Thyroid gland (tissue), 4 donors: ENCODE measurements at regions not wholly inside any gene's neighbourhood (a gene's known extent, or its start where the extent isn't known, plus 50 kb on each side); places are given as distances from the start of the nearest gene placed in this dataset.

ENCODE experiments used
- DNase-seq, 2 donors: peaks; one replicate each; pipeline ENCODE4 v3.0.0-alpha.2; 2019
- H3K27ac ChIP-seq, 3 donors: fragments of 200-600 bp; sonication (generic); 1 replicate in 2 of 3; 2 replicates in 1 of 3; pipeline ENCODE4 v1.5.1; 2016 to 2019; ENCODE audit warnings: mild to moderate bottlenecking in 1 of 3, moderate library complexity in 1 of 3
- H3K27me3 ChIP-seq: fragments of 200-600 bp; sonication (generic); one replicate; pipeline ENCODE4 v1.5.1; 2019
- H3K36me3 ChIP-seq, 2 donors: fragments of 200-600 bp; sonication (generic); one replicate each; pipeline ENCODE4 v1.5.1; 2016 to 2019
- H3K4me1 ChIP-seq, 2 donors: fragments of 200-600 bp; sonication (generic); one replicate each; pipeline ENCODE4 v1.5.1; 2017 to 2019
- H3K4me3 ChIP-seq, 3 donors: fragments of 200-600 bp; sonication (generic); replicated peaks in 1 of 3; 1 replicate in 2 of 3; 2 replicates in 1 of 3; pipeline ENCODE4 v1.5.1; 2016; ENCODE audit warnings: mild to moderate bottlenecking in 1 of 3
- H3K9me3 ChIP-seq: fragments of 200-600 bp; sonication (generic); one replicate; pipeline ENCODE4 v1.5.1; 2017
- POLR2A ChIP-seq, 2 donors: fragments of 450-650 bp; IDR thresholded peaks; one replicate each; pipeline ENCODE4 v1.6.1; 2017; ENCODE audit warnings: antibody characterized with exemption in 2 of 2, mild to moderate bottlenecking in 2 of 2, moderate library complexity in 1 of 2
- WGBS, 2 donors: methylation state at CpG; one replicate each; pipeline ENCODE4 v1.1.5; 2017; 5-methylcytosine and 5-hydroxymethylcytosine counted together
- intact Hi-C: fragments of 100-400 bp; cut with DNase I; formaldehyde crosslinking; loops from one replicate; pipeline ENCODE4 v1.15.1; 2023
- TF ChIP-seq, protein P1 (sequence below), 6 experiments: fragments of 200-600 bp in 3 of 6; fragments of 450-650 bp in 3 of 6; sonication (generic) in 3 of 6; IDR thresholded peaks; one replicate each; pipeline ENCODE4 v1.5.1; 2016 to 2019; ENCODE audit warnings: antibody characterized with exemption in 6 of 6, mild to moderate bottlenecking in 2 of 6, inconsistent platforms in 1 of 6, moderate library complexity in 1 of 6

GRCh38 chr11:27244900-27245299, 118.1 kb downstream of the CCDC34 start:
- H3K27ac ChIP-seq, result no peak overlapping the region
- intact Hi-C loops, result no loop called here
- TF ChIP-seq, protein P1, sequence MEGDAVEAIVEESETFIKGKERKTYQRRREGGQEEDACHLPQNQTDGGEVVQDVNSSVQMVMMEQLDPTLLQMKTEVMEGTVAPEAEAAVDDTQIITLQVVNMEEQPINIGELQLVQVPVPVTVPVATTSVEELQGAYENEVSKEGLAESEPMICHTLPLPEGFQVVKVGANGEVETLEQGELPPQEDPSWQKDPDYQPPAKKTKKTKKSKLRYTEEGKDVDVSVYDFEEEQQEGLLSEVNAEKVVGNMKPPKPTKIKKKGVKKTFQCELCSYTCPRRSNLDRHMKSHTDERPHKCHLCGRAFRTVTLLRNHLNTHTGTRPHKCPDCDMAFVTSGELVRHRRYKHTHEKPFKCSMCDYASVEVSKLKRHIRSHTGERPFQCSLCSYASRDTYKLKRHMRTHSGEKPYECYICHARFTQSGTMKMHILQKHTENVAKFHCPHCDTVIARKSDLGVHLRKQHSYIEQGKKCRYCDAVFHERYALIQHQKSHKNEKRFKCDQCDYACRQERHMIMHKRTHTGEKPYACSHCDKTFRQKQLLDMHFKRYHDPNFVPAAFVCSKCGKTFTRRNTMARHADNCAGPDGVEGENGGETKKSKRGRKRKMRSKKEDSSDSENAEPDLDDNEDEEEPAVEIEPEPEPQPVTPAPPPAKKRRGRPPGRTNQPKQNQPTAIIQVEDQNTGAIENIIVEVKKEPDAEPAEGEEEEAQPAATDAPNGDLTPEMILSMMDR (IDR thresholded peaks at IDR 0.05), result no peak
- TF ChIP-seq POLR2A (IDR thresholded peaks at IDR 0.05), result no peak
- no peak for DNase-seq
- no peaks in the 10 kb centered on the region for H3K27me3 ChIP-seq
- H3K4me1 ChIP-seq, result peaks cover 0 to 7% of the 10 kb centered on the region in 2 donors
- no peaks in the 10 kb centered on the region for H3K36me3 ChIP-seq
- no peak overlapping the region for H3K4me3 ChIP-seq
- H3K9me3 ChIP-seq, result no peaks in the 10 kb centered on the region

DNA sequence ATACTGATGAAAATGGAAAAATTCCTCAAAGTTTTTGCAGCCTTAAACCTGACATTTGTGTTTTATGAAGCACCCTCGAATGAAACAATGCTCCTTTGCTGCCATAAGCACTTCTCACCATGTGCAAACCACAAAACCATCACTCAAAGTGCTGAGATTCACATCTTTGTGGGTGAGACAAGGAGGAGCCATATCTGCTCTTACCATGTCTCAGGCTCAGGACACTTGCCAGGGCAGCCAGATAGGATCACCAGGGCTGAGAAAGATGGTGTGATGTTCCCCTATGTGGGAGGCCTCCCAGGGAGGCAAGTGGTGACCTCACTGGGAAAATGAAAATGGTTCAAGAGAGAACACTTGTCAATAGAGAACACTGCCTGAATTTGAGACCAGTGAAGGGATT, 120.4 kb downstream of the CCDC34 start:
- no peaks in the 10 kb centered on the region for H3K27me3 ChIP-seq
- intact Hi-C loops, result no loop called here
- 43 to 54% methylated on average over 1 of the region's 1 CpG for WGBS, 2 donors

DNA sequence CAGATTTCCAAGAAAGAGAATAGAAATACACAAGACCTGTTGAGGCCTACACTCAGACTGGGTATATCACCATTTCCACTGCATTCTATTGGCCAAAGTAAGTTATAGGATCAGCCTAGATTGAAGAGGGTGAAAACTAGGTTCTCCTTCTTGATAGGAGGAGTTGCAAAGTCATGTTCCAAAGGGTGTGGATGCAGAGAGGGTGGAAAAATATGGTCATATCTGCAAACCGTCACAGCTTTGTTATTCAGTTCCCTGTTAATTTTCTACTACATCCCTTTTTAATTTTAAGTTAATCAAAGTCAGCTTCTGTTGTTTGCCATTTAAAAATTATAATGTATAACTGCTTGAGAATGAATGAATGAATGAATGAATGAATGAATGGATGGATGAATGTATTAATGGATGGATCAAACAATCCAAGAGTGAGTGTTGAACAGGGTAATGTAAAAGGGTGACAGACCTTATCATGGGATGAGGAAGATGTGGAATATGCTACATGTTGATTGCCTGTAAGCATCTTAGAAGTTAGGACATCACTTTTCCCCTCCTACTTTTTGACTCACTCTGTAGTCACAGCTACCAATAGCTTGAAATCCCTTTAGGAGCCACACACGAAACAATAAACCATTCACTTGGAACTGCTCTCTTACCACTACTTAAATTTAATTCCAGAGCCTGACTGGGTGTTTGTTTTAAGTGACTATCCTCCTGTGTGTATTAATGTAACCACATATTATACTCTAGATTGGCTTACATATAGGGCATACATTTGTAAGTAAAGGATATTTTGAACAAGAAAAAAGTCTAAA, 121.5 kb downstream of the CCDC34 start:
- Histone ChIP-seq H3K27ac (no peak overlapping the region), H3K4me1 (no peaks in the 10 kb centered on the region), H3K36me3 (no peaks in the 10 kb centered on the region), H3K9me3 (no peaks in the 10 kb centered on the region), H3K4me3 (no peak overlapping the region), H3K27me3 (no peaks in the 10 kb centered on the region)
- TF ChIP-seq, protein P1 (IDR thresholded peaks at IDR 0.05), result no peak
- no peak for TF ChIP-seq POLR2A (IDR thresholded peaks at IDR 0.05)
- WGBS, 2 donors, result 51 to 70% methylated on average over 2 of the region's 2 CpGs
- DNase-seq, result no peak
- intact Hi-C loops, result no loop called here

More for the DNA sequence above, 120.4 kb downstream of the CCDC34 start:
- Histone ChIP-seq H3K4me3 (no peak overlapping the region), H3K4me1 (peaks cover 0 to 7% of the 10 kb centered on the region in 2 donors), H3K27ac (no peak overlapping the region), H3K9me3 (no peaks in the 10 kb centered on the region), H3K36me3 (no peaks in the 10 kb centered on the region)
- TF ChIP-seq, protein P1 (IDR thresholded peaks at IDR 0.05), result no peak
- no peak for TF ChIP-seq POLR2A (IDR thresholded peaks at IDR 0.05)
- no peak for DNase-seq

GRCh38 chr11:27239305-27239942, 123.6 kb downstream of the CCDC34 start:
- TF ChIP-seq POLR2A (IDR thresholded peaks at IDR 0.05), result no peak
- TF ChIP-seq, protein P1 (IDR thresholded peaks at IDR 0.05), result no peak
- H3K4me1 ChIP-seq, result no peaks in the 10 kb centered on the region
- no peaks in the 10 kb centered on the region for H3K9me3 ChIP-seq
- H3K27me3 ChIP-seq, result no peaks in the 10 kb centered on the region
- DNase-seq, result no peak
- 50 to 61% methylated on average over 7 of the region's 7 CpGs for WGBS, 2 donors
- no peak overlapping the region for H3K27ac ChIP-seq
- no peak overlapping the region for H3K4me3 ChIP-seq
- H3K36me3 ChIP-seq, result no peaks in the 10 kb centered on the region
- intact Hi-C loops, result no loop called here

DNA sequence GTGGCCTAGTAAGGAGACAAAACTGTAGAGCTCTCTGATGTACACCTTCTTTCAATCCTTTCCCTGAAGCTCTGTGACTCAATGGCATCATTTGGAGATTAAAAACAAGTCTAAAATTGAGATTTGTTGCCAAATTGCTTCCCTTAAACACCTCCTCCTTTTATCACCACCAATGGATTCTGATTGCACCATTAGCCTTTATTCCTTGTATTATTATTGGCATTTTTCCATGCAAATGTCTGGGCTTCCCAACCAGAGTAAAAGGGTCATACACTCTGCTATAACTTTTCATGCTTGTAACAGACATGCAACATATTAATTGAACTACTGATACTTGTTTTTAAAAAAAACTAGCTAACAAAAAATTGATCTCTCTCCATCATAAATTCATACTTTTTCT, 124.2 kb downstream of the CCDC34 start:
- H3K4me3 ChIP-seq, result no peak overlapping the region
- no peaks in the 10 kb centered on the region for H3K36me3 ChIP-seq
- no peaks in the 10 kb centered on the region for H3K4me1 ChIP-seq
- DNase-seq, result no peak
- H3K27me3 ChIP-seq, result no peaks in the 10 kb centered on the region
- no peaks in the 10 kb centered on the region for H3K9me3 ChIP-seq
- intact Hi-C loops, result no loop called here
- no peak for TF ChIP-seq POLR2A (IDR thresholded peaks at IDR 0.05)
- TF ChIP-seq, protein P1 (IDR thresholded peaks at IDR 0.05), result no peak
- H3K27ac ChIP-seq, result no peak overlapping the region
